ENCODE measurements at regions not wholly inside any gene's neighbourhood (a gene's known extent, or its start where the extent isn't known, plus 50 kb on each side); places are given as distances from the start of the nearest gene placed in this dataset.
"Not testable (repeated sequence)": the region's sequence is repeated elsewhere in the genome, so short reads cannot be mapped to it uniquely, and the experiment has no call there.

DNA sequence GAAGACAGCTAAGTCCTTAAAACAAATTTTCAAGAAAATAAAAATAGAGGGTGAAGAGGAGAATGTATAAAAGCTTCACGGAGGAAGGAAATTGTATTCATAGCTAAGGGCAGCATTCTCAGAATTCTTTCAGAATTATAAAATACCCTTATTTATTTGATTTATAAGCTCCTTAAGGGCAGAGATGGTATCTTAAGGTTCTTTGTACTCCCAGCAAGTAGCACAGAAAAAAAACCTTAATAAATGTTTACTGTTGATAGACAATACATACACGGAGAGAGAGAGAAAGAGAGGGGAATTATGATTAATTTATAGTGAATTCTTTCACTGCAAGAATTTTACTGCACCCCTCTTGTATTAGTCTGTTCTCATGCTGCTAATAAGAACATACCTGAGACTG lies 375.6 kb upstream of the CCDC54 start:
- H3K27me3 ChIP-seq: no peaks in the 10 kb centered on the region
- DNase-seq (no peak), ATAC-seq (no peak)
- no peak overlapping the region for H3K4me3 ChIP-seq
- H3K4me1 ChIP-seq: no peaks in the 10 kb centered on the region
- H3K9me3 ChIP-seq: no peaks in the 10 kb centered on the region
- H3K36me3 ChIP-seq: no peaks in the 10 kb centered on the region
- intact Hi-C loops (cut with DNase I): no loop called here
- TF ChIP-seq, protein P1, sequence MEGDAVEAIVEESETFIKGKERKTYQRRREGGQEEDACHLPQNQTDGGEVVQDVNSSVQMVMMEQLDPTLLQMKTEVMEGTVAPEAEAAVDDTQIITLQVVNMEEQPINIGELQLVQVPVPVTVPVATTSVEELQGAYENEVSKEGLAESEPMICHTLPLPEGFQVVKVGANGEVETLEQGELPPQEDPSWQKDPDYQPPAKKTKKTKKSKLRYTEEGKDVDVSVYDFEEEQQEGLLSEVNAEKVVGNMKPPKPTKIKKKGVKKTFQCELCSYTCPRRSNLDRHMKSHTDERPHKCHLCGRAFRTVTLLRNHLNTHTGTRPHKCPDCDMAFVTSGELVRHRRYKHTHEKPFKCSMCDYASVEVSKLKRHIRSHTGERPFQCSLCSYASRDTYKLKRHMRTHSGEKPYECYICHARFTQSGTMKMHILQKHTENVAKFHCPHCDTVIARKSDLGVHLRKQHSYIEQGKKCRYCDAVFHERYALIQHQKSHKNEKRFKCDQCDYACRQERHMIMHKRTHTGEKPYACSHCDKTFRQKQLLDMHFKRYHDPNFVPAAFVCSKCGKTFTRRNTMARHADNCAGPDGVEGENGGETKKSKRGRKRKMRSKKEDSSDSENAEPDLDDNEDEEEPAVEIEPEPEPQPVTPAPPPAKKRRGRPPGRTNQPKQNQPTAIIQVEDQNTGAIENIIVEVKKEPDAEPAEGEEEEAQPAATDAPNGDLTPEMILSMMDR (IDR thresholded peaks at IDR 0.05): no peak
- H3K27ac ChIP-seq: no peak overlapping the region

DNA sequence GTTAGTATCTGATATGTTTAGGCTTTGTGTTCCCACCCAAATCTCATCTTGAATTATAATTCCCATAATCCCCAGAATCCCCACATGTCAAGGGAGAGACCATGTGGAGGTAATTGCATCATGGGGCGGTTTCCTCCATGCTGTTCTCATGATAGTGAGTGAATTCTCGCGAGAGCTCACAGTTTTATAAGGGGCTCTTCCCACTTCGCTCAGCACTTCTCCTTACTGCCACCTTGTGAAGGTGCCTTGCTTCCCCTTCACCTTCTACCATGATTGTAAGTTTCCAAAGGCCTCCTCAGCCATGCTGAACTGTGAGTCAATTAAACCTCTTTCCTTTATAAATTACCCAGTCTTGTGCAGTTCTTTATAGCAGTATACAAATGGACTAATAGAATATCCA lies 371.9 kb upstream of the CCDC54 start:
- intact Hi-C loops (cut with DNase I); DNase-seq; H3K4me3 ChIP-seq; ATAC-seq; H3K27ac ChIP-seq; H3K4me1 ChIP-seq; H3K36me3 ChIP-seq; H3K9me3 ChIP-seq; H3K27me3 ChIP-seq: not testable (repeated sequence)

DNA sequence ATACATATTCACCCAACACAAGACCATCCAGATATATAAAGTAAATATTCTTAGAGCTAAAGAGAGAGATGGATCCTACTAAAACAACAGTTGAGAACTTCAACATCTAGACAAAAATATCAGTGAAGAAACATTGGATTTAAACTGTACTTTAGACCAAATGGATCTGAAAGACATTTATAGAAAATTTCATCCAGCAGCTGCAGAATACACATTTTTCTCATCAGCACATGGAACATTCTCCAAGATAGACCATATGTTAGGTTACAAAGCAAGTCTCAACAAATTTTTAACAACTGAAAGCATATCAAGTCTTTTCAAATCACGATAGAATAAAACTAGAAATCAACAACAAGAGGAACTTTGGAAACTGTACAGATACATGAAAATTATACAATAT lies 369.0 kb upstream of the CCDC54 start:
- H3K4me3 ChIP-seq: no peak overlapping the region
- no peaks in the 10 kb centered on the region for H3K4me1 ChIP-seq
- ATAC-seq: no peak
- intact Hi-C loops (cut with DNase I): no loop called here
- no peaks in the 10 kb centered on the region for H3K27me3 ChIP-seq
- no peak for DNase-seq
- H3K27ac ChIP-seq: no peak overlapping the region
- TF ChIP-seq, protein P1 (IDR thresholded peaks at IDR 0.05): no peak
- H3K9me3 ChIP-seq: no peaks in the 10 kb centered on the region
- H3K36me3 ChIP-seq: no peaks in the 10 kb centered on the region

DNA sequence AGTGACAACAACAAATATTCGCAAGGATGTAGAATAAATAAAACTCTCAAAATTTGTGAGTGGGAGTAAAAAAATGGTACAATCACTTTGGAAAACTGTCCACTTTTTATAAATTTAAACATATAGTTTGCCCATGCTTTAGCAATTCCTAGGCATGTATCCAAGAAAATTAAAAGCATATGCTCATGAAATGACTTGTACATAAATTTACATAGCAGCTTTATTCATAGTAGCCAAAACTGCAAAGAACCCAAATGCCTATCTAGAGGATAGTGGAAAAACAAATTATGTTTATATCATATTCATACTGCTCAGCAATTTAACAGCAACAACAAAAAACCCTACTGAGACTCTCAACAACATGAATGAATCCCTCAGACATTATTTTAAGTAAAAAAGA lies 363.6 kb upstream of the CCDC54 start:
- DNase-seq (no peak), ATAC-seq (no peak)
- intact Hi-C loops (cut with DNase I): no loop called here
- Histone ChIP-seq H3K27ac (no peak overlapping the region), H3K36me3 (no peaks in the 10 kb centered on the region), H3K9me3 (peaks cover 5% of the 10 kb centered on the region), H3K4me1 (no peaks in the 10 kb centered on the region), H3K4me3 (no peak overlapping the region), H3K27me3 (no peaks in the 10 kb centered on the region)
- TF ChIP-seq, protein P1 (IDR thresholded peaks at IDR 0.05): no peak

DNA sequence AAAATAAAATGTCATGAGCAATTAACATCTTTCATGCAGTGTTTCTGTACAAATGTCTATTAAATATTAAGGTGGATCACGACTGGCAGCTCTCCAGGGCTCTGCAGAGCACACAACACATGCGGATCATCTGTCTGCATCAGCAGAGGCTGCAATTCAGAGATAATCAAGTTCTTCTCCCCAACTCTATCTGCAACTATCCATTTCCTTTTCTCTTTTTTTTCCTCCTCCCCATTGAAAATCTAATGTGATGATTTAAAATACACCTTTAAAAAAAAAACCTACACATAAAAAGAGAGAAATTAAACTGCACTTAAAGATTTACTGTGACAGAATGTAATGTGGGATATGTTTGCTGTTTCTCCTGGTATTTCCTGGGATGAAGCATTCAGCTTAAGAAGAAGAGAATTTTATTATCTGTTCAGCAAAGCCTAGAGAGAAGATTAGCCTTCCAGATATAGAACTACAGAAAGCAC lies 352.6 kb upstream of the CCDC54 start:
- Histone ChIP-seq H3K4me3 (no peak overlapping the region), H3K36me3 (no peaks in the 10 kb centered on the region), H3K9me3 (no peaks in the 10 kb centered on the region), H3K27me3 (no peaks in the 10 kb centered on the region), H3K4me1 (no peaks in the 10 kb centered on the region), H3K27ac (no peak overlapping the region)
- TF ChIP-seq, protein P1 (IDR thresholded peaks at IDR 0.05): no peak
- ATAC-seq: no peak
- DNase-seq: no peak
- intact Hi-C loops (cut with DNase I): no loop called here

DNA sequence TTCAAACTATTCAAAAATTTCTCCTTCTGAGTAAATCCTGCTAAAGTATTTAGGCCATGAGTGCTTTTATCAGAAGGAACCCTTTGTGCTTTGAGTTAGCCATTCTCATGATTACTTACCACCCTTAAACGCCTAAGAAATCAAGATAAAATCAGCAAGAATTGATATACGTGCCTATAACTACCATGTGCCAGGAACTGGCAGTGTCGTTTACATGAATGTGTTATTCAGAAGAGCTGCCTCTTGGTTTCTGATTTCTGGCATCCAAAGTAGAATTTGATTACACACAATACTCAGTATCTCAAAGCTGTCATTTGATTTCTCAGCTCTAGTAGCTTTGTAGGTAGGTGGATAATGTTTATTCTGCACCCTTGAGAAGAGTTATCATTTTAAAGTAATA lies 351.3 kb upstream of the CCDC54 start:
- H3K4me3 ChIP-seq: no peak overlapping the region
- H3K36me3 ChIP-seq: no peaks in the 10 kb centered on the region
- no peaks in the 10 kb centered on the region for H3K4me1 ChIP-seq
- ATAC-seq (no peak), DNase-seq (no peak)
- no peak overlapping the region for H3K27ac ChIP-seq
- H3K27me3 ChIP-seq: no peaks in the 10 kb centered on the region
- H3K9me3 ChIP-seq: no peaks in the 10 kb centered on the region
- intact Hi-C loops (cut with DNase I): no loop called here
- TF ChIP-seq, protein P1 (IDR thresholded peaks at IDR 0.05): no peak
